Hypothalamus (tissue), 51 donors: ENCODE measurements at regions not wholly inside any gene's neighbourhood (a gene's known extent, or its start where the extent isn't known, plus 50 kb on each side); places are given as distances from the start of the nearest gene placed in this dataset.

Source experiments
- DNase-seq, 51 donors: peaks; one replicate each; lab custom pipeline; 2025; lab: John Stamatoyannopoulos, UW

- no peak for DNase-seq
Measured at GRCh38 chr2:125041846-125042245, 1016.8 kb downstream of the CNTNAP5 start.

DNA sequence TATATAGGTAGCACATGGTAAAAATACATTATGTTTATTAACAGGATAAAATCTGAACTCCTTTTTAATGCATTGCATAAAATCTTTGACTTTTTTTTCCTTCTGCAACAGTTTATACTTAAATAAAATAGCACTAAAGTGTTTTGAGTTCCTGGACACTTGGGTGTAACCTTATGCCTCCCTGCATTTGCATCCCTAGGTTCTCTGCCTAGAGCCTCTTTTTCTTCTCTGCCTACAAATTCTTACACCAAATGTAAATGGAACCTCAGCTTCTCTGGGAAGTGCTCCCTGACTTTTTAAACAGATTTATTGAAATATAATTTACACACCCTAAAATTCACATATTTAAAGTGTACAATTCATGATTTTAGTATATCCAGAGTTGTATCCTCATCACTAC is 1017.6 kb downstream of the CNTNAP5 start:
- DNase-seq: no peak

DNA sequence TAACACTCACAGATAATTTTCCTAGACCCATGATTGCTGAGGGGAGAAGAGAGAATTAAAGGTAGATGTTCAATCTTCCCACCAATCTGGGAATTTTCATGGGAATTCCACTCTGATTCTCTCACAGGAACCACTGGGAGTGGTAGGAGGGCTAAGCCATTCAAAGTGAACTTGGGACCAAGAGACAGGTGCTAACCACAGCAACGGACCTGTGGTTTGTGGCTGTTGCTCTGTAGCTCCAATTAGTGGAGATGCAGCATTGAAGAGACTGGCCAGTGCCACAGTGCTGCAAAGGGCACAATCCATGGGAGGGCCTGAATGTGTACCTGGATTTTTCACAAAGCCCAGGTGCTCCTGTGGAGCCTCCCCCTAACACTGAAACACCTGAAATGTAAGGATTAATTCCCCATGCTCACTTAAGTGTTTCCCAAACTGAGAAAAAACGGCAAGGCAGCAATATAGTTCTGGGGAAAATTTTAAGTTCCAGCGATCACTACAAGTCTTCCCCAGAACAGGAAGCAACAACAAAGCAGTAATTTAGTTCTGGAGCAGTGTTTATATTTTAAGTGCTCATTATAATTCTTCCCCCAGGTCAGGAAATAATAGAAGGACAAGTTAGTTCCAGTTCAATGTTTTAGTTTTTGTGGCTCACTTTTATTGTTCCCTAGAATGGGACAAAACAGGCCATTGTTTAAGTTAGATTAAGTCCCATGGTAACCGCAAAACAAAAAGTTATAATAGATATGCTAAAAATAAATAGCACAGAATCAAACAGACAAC is 1045.8 kb downstream of the CNTNAP5 start:
- no peak for DNase-seq

- DNase-seq: no peak
Measured at GRCh38 chr2:125073440-125073839, 1048.4 kb downstream of the CNTNAP5 start.

- DNase-seq: no peak
Measured at GRCh38 chr2:125085904-125086303, 1060.8 kb downstream of the CNTNAP5 start.

DNA sequence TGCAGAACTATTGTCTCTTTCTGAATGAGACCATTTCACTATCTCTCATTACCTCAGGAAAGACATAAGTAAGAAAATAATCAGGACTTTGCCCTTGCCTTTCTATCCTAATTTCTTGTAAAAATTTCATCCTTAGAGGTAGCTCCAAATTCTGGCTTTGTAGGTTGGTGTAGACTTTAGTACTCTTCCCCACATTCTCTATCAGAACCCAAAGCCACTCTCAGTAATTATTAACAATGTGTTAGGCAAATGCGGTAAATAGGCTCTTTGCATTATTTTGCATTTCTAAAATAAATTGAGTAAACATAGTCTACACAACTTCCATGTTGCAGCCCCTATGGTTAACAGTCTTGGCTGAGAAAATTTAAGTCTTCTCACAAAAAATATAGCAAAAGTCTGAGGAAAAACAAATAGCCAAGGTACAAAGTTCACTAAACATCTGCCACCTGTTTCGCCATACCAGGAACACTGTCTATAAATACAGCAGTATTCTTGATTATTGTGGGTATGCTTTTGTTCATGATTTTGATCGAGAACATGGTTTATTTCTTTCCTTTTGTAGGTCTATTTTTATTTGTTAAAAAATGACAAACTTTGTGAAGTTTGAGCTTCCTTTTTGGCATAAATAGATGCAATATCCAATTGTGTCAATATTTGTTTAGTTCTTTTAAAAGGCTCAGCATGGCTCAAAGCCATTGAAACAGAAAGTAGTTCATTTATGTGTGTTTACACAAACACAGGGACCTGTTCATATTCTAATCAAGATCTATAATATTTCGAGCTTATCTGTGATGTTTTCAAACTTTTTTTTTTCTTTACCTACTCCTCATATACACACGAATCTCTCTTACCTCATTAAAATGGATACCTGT is 1061.5 kb downstream of the CNTNAP5 start:
- no peak for DNase-seq

DNA sequence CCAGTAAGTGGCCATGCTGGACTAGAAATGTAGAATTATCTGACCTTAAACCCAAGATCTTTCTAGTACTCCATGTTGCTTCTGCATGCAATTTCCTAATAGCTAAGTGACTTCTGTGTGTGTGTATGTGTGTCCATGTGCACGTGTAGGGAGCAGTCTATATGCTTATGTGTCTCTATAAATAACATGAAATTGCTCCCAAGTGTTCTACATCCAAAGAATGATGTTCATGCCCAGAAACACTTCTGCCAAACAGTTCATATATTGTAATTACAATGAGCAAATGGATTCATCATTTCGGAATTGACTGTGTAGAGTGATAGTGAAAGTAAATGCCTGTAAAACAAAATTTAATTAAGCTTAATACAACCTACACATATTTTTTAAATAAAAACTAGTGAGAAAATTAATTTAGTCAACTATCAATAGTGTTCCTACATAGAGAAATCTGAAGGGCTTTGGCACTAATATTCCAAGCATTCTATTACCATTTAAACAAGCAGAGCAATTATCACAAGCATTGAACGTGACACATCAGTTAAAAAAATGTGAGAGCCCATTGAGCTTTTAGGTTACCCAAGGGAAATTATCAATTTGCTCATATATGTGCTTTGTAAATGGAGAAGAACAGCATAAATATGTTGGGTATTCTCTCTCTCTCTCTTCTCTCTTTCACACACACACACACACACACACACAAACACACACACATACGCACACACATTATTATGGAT is 1067.4 kb downstream of the CNTNAP5 start:
- DNase-seq: no peak

GRCh38 chr2:125095826-125096225 is 1070.7 kb downstream of the CNTNAP5 start:
- no peak for DNase-seq

GRCh38 chr2:125106710-125107109 is 1081.6 kb downstream of the CNTNAP5 start:
- no peak for DNase-seq

DNA sequence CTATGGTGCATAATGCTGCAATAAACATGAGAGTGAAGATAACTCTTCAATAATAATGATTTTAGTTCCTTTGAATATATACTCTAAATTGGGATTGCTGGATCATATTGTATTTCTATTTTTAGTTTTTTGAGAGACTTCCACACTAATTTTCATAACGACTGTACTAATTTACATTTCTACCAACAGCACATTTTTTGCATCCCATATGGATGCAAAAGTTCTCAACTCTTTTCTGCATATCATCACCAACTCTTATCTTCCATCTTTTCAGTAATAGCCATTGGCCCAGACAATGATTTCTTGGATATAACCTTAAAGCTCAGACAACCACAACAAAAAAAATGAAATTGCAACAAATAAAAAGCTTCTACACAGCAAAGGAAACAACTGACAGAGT is 1082.4 kb downstream of the CNTNAP5 start:
- DNase-seq: no peak

- DNase-seq: no peak
Measured at GRCh38 chr2:125108251-125108650, 1083.2 kb downstream of the CNTNAP5 start.

DNA sequence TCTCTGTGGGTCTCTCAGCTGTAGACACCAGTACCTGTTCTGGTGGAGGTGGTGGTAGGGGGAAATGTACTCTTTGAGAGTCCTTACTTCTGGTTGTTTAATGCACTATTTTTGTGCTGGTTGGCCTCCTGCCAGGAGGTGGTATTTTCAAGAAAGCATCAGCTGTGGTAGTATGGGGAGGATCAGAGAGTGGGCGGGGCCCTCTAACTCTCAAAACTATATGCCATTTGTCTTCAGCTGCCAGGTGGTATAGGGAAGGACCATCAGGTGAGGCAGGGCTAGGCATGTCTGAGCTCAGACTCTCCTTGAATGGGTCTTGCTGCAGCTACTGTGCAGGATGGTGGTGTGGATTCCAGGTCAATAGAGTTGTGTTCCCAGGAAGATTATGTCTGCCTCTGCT is 1100.8 kb downstream of the CNTNAP5 start:
- DNase-seq: no peak

- DNase-seq: no peak
Measured at GRCh38 chr2:125160947-125161346, 1135.9 kb downstream of the CNTNAP5 start.

- no peak for DNase-seq
Measured at GRCh38 chr2:125167152-125167551, 1142.1 kb downstream of the CNTNAP5 start.

GRCh38 chr2:125167820-125168219 is 1142.7 kb downstream of the CNTNAP5 start:
- DNase-seq: no peak

- DNase-seq: no peak
Measured at GRCh38 chr2:125168442-125168841, 1143.4 kb downstream of the CNTNAP5 start.

DNA sequence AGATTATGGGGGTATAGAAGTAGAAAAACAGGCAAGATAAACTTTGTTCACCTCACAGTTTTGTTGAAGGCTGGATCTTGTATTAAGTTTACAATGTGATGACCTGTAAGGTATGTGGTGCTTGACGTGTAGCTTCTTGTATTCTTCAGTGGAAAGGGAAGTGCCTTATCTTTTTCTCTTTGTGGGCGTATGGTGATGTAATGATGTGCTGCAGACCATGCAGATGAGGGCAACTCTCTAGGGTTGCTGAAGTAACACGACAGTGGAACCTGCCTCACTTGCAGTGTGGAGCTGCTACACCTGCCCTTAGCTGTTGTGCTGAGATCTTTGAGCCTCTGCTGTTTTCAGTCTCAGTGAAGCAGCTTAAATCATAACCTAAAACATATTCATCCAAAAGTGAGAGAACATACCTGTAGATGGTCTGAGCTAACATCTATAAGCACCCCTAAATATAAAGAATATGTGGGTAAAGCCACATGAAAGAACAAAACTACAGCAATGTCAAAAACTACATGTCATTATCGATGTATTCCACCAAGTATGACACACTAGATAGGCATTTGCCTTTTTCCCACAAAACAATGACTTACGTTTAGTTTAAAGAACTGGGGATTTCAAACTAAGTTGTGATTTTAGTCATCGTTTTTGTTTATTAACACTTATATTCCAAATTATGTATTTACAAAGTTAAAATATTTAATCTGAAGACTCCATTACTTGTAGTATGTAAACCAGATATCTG is 1144.1 kb downstream of the CNTNAP5 start:
- no peak for DNase-seq

GRCh38 chr2:125169764-125170146 is 1144.7 kb downstream of the CNTNAP5 start:
- DNase-seq: no peak

- no peak for DNase-seq
Measured at GRCh38 chr2:125172181-125172580, 1147.1 kb downstream of the CNTNAP5 start.

GRCh38 chr2:125175415-125175814 is 1150.3 kb downstream of the CNTNAP5 start:
- no peak for DNase-seq
